ENCODE measurements at regions not wholly inside any gene's neighbourhood (a gene's known extent, or its start where the extent isn't known, plus 50 kb on each side); places are given as distances from the start of the nearest gene placed in this dataset.

- Histone ChIP-seq H3K27ac (peak overlapping the region; percentile 24), H3K27me3 (no peaks in the 10 kb centered on the region), H3K9me3 (no peaks in the 10 kb centered on the region), H3K36me3 (no peaks in the 10 kb centered on the region), H3K4me3 (no peak overlapping the region), H3K4me1 (peaks cover 30% of the 10 kb centered on the region)
- TF ChIP-seq POLR2AphosphoS5 (IDR thresholded peaks at IDR 0.05; ENCODE audit: insufficient read depth in 1 of 2, low read depth in 1 of 2): peak in 1 of 2 donors; percentile 18
- TF ChIP-seq CTCF (IDR thresholded peaks at IDR 0.05): no peak
- TF ChIP-seq POLR2A (IDR thresholded peaks at IDR 0.05): no peak
- intact Hi-C loops (cut with DNase I): no loop called here
- no peak for DNase-seq (ENCODE audit: extremely low spot score in 2 of 2)
Observed at GRCh38 chr17:17416400-17417360, 60.1 kb upstream of the MED9 start.

GRCh38 chr17:17417718-17418181 is 59.0 kb upstream of the MED9 start:
- H3K27me3 ChIP-seq: no peaks in the 10 kb centered on the region
- peaks cover 30% of the 10 kb centered on the region for H3K4me1 ChIP-seq
- H3K4me3 ChIP-seq: no peak overlapping the region
- no peaks in the 10 kb centered on the region for H3K9me3 ChIP-seq
- TF ChIP-seq POLR2A (IDR thresholded peaks at IDR 0.05) (no peak), POLR2AphosphoS5 (IDR thresholded peaks at IDR 0.05; ENCODE audit: insufficient read depth in 1 of 2, low read depth in 1 of 2) (no peak), CTCF (IDR thresholded peaks at IDR 0.05) (no peak)
- intact Hi-C loops (cut with DNase I): no loop called here
- DNase-seq (ENCODE audit: extremely low spot score in 2 of 2): no peak
- no peaks in the 10 kb centered on the region for H3K36me3 ChIP-seq
- H3K27ac ChIP-seq: no peak overlapping the region

GRCh38 chr17:17419166-17419565 is 57.6 kb upstream of the MED9 start:
- no peaks in the 10 kb centered on the region for H3K27me3 ChIP-seq
- DNase-seq (ENCODE audit: extremely low spot score in 2 of 2): no peak
- no peak overlapping the region for H3K4me3 ChIP-seq
- no peaks in the 10 kb centered on the region for H3K9me3 ChIP-seq
- no peaks in the 10 kb centered on the region for H3K36me3 ChIP-seq
- H3K27ac ChIP-seq: no peak overlapping the region
- H3K4me1 ChIP-seq: peaks cover 23% of the 10 kb centered on the region
- no peak for TF ChIP-seq POLR2AphosphoS5 (IDR thresholded peaks at IDR 0.05; ENCODE audit: insufficient read depth in 1 of 2, low read depth in 1 of 2)
- TF ChIP-seq CTCF (IDR thresholded peaks at IDR 0.05): no peak
- no peak for TF ChIP-seq POLR2A (IDR thresholded peaks at IDR 0.05)
- intact Hi-C loops (cut with DNase I): no loop called here

- intact Hi-C loops (cut with DNase I): no loop called here
- Histone ChIP-seq H3K27me3 (no peaks in the 10 kb centered on the region), H3K9me3 (no peaks in the 10 kb centered on the region), H3K27ac (no peak overlapping the region), H3K4me1 (peaks cover 19% of the 10 kb centered on the region), H3K4me3 (no peak overlapping the region), H3K36me3 (no peaks in the 10 kb centered on the region)
- TF ChIP-seq POLR2A (IDR thresholded peaks at IDR 0.05): no peak
- no peak for TF ChIP-seq CTCF (IDR thresholded peaks at IDR 0.05)
- TF ChIP-seq POLR2AphosphoS5 (IDR thresholded peaks at IDR 0.05; ENCODE audit: insufficient read depth in 1 of 2, low read depth in 1 of 2): no peak
- DNase-seq (ENCODE audit: extremely low spot score in 2 of 2): no peak
Observed at GRCh38 chr17:17419631-17420030, 57.2 kb upstream of the MED9 start.

GRCh38 chr17:17420082-17420481 is 56.7 kb upstream of the MED9 start:
- no peak for DNase-seq (ENCODE audit: extremely low spot score in 2 of 2)

More at GRCh38 chr17:17420082-17420481, 56.7 kb upstream of the MED9 start:
- H3K27me3 ChIP-seq: no peaks in the 10 kb centered on the region
- H3K4me1 ChIP-seq: peaks cover 16% of the 10 kb centered on the region
- TF ChIP-seq CTCF (IDR thresholded peaks at IDR 0.05) (no peak), POLR2A (IDR thresholded peaks at IDR 0.05) (no peak), POLR2AphosphoS5 (IDR thresholded peaks at IDR 0.05; ENCODE audit: insufficient read depth in 1 of 2, low read depth in 1 of 2) (no peak)
- intact Hi-C loops (cut with DNase I): no loop called here
- no peak overlapping the region for H3K27ac ChIP-seq
- H3K36me3 ChIP-seq: no peaks in the 10 kb centered on the region
- no peak overlapping the region for H3K4me3 ChIP-seq
- no peaks in the 10 kb centered on the region for H3K9me3 ChIP-seq

Measured in vagina (tissue), 2 donors.